GM18505 (cell line): ENCODE measurements at regions not wholly inside any gene's neighbourhood (a gene's known extent, or its start where the extent isn't known, plus 50 kb on each side); places are given as distances from the start of the nearest gene placed in this dataset.
"Not testable (repeated sequence)": the region's sequence is repeated elsewhere in the genome, so short reads cannot be mapped to it uniquely, and the experiment has no call there.

Source experiments
- ATAC-seq: cut with Tn5 transposase; IDR thresholded peaks from one replicate; pipeline ENCODE4 v1.9.1; 2021; ENCODE audit not compliant: unreplicated experiment
- POLR2A ChIP-seq: IDR thresholded peaks from 4 replicates; pipeline ENCODE4 v1.6.1; 2011; ENCODE audit warnings: borderline replicate concordance; ENCODE audit not compliant: insufficient read depth, insufficient read length; ENCODE audit errors: extremely low read depth

DNA sequence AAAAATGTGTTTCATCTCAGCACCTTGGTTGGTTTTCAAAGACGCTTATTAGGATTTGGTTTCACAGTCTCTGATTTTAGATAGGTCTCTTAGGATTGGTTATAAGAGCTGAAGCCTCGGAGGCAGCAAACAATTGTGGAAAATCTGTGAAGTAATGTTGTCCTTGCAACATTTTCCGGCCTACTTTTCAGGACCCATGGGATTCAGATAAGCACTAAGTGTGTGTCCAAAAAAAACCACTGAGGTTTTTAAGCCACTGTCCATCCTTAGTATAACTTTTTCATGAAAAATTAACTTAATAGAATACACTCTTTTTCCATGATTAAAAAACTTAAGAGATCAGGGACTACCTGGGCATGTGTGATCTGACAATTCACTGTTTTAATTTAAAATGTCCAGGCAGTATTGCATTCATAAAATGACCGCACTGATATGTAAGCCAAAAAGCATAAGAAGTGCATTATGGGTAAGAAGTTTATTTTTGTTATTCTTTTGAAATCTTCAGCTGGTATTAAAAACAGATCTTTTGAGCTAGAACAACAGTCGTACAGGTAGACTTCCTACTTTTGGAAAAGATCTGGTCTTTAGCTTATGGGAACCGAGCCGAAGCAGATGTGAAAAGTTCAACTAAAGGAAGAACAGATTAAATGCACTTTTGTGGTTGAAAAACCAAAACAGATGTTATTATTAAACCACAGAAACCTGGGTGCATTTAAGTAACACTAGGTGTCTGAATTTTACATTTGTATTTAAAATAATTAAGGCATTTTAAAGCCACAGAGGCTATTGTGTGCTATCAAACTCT, 479.4 kb upstream of the ZEB2 start:
- TF ChIP-seq POLR2A: no peak
- ATAC-seq: no peak

DNA sequence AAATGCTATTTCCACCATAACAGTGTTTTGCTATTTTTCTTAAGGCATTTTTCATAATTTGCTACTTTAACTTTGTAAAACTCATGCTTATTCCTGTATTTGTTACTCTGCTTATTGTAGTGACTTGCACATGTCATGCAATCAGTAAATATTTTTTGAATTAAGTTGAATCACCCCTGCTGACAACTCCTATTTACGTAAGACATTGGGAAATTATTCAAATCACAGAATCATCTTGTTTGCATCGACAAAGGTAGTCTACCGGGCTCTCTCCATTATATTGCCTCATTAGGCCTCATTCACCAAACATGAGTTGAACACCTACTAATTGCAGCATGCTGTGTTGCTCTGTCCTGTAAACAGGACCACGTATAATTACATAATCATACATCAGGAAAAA, 478.5 kb upstream of the ZEB2 start:
- no peak for TF ChIP-seq POLR2A
- no peak for ATAC-seq

DNA sequence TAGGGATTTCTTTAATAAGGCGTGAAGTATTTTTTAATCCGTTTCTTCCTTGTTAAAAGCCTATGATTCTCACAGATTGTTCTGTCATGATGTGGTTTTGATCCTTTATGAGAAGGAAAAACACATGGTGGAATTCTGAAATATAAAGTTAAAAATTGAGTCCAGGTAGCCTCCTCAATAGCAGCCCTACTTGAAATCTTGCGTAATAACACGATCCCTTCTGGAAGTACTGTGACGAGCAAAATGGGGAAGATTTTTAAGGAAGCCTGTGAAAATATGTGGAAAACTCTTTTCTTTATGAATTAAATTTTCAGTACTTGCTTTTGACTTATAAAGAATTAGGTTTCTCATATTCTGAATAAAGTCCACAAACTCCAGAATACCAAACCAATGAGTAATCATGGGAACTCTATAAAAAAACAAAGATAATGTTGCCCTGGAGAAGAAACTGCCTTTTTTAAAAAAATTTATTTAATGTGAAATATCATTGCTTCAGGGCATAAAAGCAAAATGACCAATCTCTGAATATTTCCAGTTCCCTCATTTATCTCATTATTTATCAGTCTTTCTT, 476.4 kb upstream of the ZEB2 start:
- no peak for TF ChIP-seq POLR2A
- ATAC-seq: no peak

DNA sequence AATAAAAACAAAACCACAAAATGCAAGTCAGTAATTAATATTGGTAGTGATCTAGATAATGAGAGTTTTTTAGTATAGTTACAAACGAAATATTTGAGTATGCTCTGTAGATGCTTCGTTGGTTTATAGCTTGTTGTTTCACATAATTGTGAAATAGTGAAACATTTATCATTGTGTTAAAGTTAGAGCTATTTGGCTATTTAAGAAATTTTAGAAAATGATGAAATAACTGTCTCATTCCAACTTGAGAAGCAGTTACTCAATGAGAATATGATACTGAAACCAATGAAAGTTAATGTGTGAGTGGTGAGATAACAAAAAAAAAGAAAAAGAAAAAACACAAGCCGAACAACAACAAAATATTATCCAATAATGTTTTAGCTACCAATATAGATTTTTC, 475.6 kb upstream of the ZEB2 start:
- TF ChIP-seq POLR2A: no peak
- no peak for ATAC-seq

DNA sequence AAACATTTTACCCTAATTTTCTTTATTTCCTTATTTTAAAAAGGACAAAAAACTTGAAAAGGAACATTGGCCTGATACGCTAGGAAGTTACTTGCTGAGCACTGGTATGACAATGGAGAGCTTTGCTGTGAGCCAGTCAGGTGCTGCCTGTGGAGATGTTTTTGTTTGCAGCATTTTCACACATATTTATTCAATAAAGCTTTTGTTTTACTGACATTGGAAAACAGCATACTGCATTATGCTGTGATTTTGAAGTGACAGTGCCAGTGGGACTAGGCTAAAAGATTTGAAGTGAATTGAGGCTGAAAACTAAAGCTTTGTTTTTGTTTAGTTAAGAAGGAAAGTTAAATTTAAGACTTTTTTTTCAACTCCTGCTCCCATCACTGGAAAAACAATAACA, 470.7 kb upstream of the ZEB2 start:
- no peak for ATAC-seq
- TF ChIP-seq POLR2A: no peak

DNA sequence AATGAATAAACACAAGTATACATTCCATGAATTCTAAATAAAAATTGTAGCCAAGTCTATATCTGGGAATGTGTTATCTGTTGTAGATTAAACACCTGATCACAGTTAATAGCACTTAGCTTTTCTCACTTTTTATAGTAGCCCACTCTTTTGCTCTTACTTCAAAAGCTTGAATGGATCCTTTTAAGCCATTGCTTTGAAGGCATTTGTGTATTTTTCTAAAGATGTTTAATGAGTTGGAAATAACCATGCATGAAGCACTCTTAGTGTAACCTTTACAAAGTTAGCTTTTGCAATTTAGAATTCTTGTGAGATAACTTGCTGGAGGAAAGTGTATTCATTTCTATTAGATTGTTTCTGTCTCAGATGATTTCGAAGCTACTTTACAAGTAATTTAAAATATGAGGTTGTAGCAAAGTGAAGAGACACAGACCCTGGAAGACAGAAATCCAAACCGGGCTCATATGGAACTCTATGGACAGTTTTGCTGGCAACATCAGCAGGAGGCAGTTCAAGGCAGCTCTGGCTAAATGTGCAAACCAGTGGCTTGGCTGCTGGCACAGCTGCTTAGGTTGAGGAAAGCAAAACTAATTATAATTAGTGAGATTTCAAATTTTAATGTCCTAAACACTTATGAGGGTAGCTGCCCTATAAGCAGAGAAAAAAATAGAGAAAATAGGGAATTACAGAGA, 469.8 kb upstream of the ZEB2 start:
- ATAC-seq: no peak
- no peak for TF ChIP-seq POLR2A

DNA sequence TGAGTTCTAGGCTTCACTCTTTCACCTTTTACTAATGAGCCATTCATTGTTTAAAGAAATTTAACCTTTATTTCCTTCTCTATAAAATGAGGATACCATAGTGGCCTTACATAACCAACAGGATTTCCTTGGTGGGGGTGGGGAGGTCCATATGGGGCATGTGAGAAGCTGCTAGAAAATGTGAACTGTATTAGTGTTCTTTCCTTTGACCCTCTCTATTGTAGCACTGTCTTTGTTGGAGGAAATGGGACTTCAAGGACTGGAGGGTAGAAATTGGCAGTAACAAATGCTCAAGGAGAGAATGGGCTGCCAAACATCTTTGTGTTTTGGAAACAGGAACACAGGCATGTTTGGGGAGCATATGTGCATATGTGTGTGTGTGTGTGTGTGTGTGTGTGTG, 468.7 kb upstream of the ZEB2 start:
- ATAC-seq: no peak
- TF ChIP-seq POLR2A: no peak

DNA sequence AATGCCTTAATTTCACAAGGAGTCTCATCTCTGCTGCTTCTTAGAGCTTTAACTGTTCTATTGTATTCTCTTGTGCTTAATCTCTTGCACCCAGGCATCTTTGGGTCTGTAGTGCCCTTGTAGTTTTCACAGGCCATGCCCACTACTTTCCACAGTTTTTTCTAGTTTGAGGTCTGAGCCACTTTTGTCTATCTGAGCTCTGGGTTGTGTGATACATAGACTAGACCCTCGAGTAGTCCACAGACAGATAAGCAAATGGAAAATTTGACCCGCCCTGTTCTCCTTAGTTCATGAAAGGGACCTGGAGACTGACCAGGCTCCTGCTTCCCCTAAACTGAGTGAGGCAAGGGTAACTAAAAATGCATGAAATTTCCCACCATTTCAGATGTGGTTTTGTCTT, 466.8 kb upstream of the ZEB2 start:
- ATAC-seq: no peak
- no peak for TF ChIP-seq POLR2A

DNA sequence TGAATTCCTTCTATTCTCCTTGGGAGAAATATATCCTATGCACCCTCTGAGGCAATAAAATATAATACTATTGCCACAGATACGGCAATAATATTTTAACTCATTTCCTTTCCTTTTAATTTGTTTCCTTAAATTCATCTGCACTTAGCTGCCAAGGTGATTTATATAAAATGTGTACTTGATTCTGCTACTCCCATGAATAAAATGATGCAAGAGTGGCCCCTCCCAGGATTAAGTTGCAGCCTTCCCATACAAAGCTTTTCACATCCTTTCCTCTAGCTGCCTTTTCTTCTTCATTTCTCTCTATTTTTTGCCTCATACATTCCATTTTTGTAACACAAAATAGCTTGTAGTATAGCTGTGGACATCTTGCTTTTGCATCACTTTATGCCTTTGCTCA, 464.1 kb upstream of the ZEB2 start:
- no peak for ATAC-seq
- no peak for TF ChIP-seq POLR2A

DNA sequence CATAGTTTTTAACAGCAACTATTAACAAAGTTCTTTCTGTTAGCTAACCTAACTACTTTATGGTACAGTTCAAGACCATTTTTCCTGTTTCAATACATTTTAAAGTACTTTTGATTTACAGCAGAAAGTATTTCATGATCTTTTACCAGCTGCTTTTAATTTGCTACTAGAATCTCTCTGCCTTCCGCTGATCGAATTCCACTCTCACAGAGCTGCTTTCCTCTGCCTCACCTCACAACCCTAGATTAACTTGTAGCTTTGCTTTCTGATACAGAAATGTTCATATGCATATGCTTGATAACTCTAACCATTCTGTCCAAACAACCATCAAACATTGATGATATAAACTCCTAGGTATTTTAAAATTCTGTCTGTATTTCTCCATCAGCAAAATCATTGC, 463.2 kb upstream of the ZEB2 start:
- ATAC-seq: no peak
- TF ChIP-seq POLR2A: no peak

DNA sequence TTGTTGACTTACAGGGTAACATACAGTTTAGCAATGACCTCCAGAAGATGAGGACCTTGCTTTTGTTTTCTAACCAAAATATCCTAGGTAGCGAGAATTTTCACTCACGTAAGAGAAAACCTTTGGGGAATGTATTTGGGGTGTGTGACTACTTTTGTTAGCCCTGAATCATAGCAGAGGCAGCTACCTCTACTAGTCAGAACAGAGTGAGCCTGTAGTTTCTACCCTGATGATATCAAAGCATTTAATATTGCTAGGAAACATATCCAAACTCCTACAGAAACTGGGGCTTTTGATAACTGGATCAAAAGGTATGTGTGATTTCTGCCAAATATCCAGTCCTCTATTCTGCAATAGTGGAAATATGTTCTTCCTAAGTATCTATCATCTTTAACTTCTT, 462.6 kb upstream of the ZEB2 start:
- ATAC-seq: no peak
- TF ChIP-seq POLR2A: no peak

DNA sequence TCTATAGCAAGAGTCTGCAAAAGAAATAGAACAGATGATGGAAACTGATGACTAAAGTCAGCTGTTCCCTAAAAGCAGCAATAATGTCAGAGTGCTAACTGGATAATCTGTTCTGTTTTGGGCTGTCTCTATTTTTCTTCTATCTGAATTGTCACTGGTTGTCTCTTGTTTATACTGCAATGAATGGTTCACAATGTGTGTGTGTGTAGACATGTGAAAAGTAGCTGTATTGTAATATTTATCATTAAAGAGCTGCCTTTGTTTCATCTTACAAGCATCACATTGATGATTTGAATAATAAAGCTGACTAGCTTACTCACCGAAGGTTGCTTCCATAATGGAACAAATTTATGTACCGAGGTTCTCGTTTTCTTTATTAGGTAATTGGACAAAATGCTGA, 456.0 kb upstream of the ZEB2 start:
- no peak for TF ChIP-seq POLR2A
- no peak for ATAC-seq

DNA sequence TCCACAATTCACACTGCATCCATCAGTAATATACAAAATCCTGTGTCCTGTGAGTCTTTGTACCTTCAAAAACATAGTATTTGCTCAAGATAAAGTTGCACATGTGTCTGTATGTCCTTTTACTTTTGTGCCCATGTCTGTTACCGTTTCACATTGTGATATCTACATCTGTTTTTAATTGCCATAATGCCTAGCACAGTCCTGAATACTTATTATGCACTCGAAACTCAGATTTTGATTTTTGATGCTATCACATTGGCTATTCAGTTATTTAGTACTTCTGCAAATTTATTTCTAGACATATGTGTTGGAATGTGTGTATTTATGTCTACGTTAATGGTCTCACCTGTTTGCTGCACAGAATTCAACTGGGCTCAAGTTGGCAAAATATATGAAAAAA, 452.8 kb upstream of the ZEB2 start:
- no peak for ATAC-seq
- TF ChIP-seq POLR2A: no peak

DNA sequence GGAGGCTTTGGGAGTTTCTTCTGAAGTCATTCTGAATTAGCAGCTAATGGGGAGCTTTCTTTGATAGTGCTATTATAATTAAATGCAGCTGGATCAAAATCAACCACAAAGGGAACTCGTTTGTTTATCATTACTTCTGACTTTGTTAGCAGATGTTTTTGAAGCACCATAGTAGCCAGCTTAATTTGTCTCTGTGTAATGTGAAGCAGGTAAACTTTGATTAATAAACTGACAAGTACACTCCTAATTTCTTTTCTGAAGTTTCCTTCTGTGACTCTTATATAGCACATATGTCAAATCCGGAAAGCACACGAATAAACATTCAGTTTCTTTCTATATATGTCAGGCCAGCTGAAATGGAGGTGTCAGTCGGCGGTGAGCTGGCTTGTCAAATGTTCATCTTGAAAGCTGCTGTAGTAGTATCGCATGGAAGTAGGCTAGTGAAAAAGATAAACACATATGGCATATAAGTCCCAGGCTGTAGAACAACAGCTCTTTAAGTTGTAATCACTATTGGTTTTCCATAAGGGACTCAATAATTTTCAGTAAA, 451.9 kb upstream of the ZEB2 start:
- TF ChIP-seq POLR2A: no peak

DNA sequence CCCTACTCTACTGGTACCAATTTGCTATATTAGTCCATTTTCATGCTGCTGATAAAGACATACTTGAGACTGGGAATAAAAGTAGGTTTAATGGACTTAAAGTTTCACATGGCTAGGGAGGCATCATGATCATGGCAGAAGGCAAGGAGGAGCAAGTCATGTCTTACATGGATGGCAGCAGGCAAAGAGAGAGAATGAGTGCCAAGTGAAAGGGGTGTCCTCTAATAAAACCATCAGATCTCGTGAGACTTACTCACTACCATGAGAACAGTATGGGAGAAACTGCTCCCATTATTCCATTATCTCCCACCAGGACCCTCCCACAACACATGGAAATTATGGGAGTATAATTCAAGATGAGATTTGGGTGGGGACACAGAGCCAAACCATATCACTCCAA, 450.5 kb upstream of the ZEB2 start:
- not testable (repeated sequence) for ATAC-seq

More for the DNA sequence above, 451.9 kb upstream of the ZEB2 start:
- ATAC-seq: no peak

DNA sequence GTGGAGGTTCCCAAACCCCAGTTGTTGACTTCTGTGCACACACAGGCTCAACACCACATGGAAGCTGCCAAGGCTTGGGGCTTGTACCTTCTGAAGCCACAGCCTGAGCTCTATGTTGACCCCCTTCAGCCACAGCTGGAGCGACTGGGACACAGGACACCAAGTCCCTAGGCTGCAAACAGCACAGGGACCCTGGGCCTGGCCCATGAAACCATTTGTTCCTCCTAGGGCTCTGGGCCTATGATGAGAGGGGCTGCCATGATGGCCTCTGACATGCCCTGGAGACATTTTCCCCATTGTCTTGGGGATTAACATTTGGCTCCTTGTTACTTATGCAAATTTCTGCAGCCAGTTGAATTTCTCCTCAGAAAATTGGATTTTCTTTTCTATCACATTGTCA, 449.6 kb upstream of the ZEB2 start:
- not testable (repeated sequence) for ATAC-seq
